ENCODE measurements at regions not wholly inside any gene's neighbourhood (a gene's known extent, or its start where the extent isn't known, plus 50 kb on each side); places are given as distances from the start of the nearest gene placed in this dataset.

- Mint-ChIP-seq H3K9me3 (ENCODE audit: unreplicated experiment) (no peaks in the 10 kb centered on the region), H3K36me3 (ENCODE audit: insufficient read depth, unreplicated experiment) (no peaks in the 10 kb centered on the region), H3K27me3 (ENCODE audit: insufficient read depth, unreplicated experiment) (no peaks in the 10 kb centered on the region), H3K4me1 (ENCODE audit: low read depth, unreplicated experiment) (no peaks in the 10 kb centered on the region), H3K4me3 (ENCODE audit: unreplicated experiment) (no peak overlapping the region), H3K27ac (ENCODE audit: unreplicated experiment) (no peak overlapping the region)
- Histone ChIP-seq H3K27me3 (replicated peaks; ENCODE audit: control insufficient read depth, insufficient read depth, low read length) (no peaks in the 10 kb centered on the region), H3K36me3 (ENCODE audit: control insufficient read depth, insufficient read depth, low read length) (no peaks in the 10 kb centered on the region), H3K4me3 (ENCODE audit: low read depth, low read length) (no peak overlapping the region), H3K9me3 (no peaks in the 10 kb centered on the region), H3K4me1 (no peaks in the 10 kb centered on the region)
- no peak for DNase-seq
- no TSS peak for BruUV-seq (replicated peaks)
- POLR2A ChIA-PET = no interaction called here
- TF ChIP-seq, protein P1, sequence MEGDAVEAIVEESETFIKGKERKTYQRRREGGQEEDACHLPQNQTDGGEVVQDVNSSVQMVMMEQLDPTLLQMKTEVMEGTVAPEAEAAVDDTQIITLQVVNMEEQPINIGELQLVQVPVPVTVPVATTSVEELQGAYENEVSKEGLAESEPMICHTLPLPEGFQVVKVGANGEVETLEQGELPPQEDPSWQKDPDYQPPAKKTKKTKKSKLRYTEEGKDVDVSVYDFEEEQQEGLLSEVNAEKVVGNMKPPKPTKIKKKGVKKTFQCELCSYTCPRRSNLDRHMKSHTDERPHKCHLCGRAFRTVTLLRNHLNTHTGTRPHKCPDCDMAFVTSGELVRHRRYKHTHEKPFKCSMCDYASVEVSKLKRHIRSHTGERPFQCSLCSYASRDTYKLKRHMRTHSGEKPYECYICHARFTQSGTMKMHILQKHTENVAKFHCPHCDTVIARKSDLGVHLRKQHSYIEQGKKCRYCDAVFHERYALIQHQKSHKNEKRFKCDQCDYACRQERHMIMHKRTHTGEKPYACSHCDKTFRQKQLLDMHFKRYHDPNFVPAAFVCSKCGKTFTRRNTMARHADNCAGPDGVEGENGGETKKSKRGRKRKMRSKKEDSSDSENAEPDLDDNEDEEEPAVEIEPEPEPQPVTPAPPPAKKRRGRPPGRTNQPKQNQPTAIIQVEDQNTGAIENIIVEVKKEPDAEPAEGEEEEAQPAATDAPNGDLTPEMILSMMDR (IDR thresholded peaks at IDR 0.05; ENCODE audit: insufficient read depth in 1 of 2, low read depth in 1 of 2, low read length in 1 of 2, severe bottlenecking in 1 of 2, unreplicated experiment in 1 of 2) = no peak
- intact Hi-C loops (cut with micrococcal nuclease; ENCODE audit: unreplicated experiment) = no loop called here
- CTCF ChIA-PET = no interaction called here
Observed at GRCh38 chr6:91243436-91243835, 656.6 kb upstream of the MAP3K7 start.

- CTCF ChIA-PET = no interaction called here
- TF ChIP-seq, protein P1 (IDR thresholded peaks at IDR 0.05; ENCODE audit: insufficient read depth in 1 of 2, low read depth in 1 of 2, low read length in 1 of 2, severe bottlenecking in 1 of 2, unreplicated experiment in 1 of 2) = no peak
- DNase-seq = no peak
Observed at GRCh38 chr6:91242614-91242949, 655.7 kb upstream of the MAP3K7 start.

GRCh38 chr6:91241946-91242613 is 655.2 kb upstream of the MAP3K7 start:
- intact Hi-C loops (cut with micrococcal nuclease; ENCODE audit: unreplicated experiment) = no loop called here
- Mint-ChIP-seq H3K9me3 (ENCODE audit: unreplicated experiment) (no peaks in the 10 kb centered on the region), H3K27ac (ENCODE audit: unreplicated experiment) (no peak overlapping the region), H3K27me3 (ENCODE audit: insufficient read depth, unreplicated experiment) (no peaks in the 10 kb centered on the region), H3K36me3 (ENCODE audit: insufficient read depth, unreplicated experiment) (no peaks in the 10 kb centered on the region), H3K4me3 (ENCODE audit: unreplicated experiment) (no peak overlapping the region), H3K4me1 (ENCODE audit: low read depth, unreplicated experiment) (no peaks in the 10 kb centered on the region)
- H3K4me3 ChIP-seq (ENCODE audit: low read depth, low read length) = no peak overlapping the region
- no peaks in the 10 kb centered on the region for H3K36me3 ChIP-seq (ENCODE audit: control insufficient read depth, insufficient read depth, low read length)
- BruUV-seq (replicated peaks) = no TSS peak
- ChIA-PET POLR2A (no interaction called here), CTCF (no interaction called here)
- H3K4me1 ChIP-seq = no peaks in the 10 kb centered on the region
- H3K27me3 ChIP-seq (replicated peaks; ENCODE audit: control insufficient read depth, insufficient read depth, low read length) = no peaks in the 10 kb centered on the region
- H3K9me3 ChIP-seq = no peaks in the 10 kb centered on the region
- DNase-seq = no peak
- TF ChIP-seq, protein P1 (IDR thresholded peaks at IDR 0.05; ENCODE audit: insufficient read depth in 1 of 2, low read depth in 1 of 2, low read length in 1 of 2, severe bottlenecking in 1 of 2, unreplicated experiment in 1 of 2) = no peak

More at GRCh38 chr6:91242614-91242949, 655.7 kb upstream of the MAP3K7 start:
- intact Hi-C loops (cut with micrococcal nuclease; ENCODE audit: unreplicated experiment) = no loop called here
- Histone ChIP-seq H3K36me3 (ENCODE audit: control insufficient read depth, insufficient read depth, low read length) (no peaks in the 10 kb centered on the region), H3K9me3 (no peaks in the 10 kb centered on the region), H3K27me3 (replicated peaks; ENCODE audit: control insufficient read depth, insufficient read depth, low read length) (no peaks in the 10 kb centered on the region), H3K4me1 (no peaks in the 10 kb centered on the region), H3K4me3 (ENCODE audit: low read depth, low read length) (no peak overlapping the region)
- BruUV-seq (replicated peaks) = no TSS peak
- Mint-ChIP-seq H3K36me3 (ENCODE audit: insufficient read depth, unreplicated experiment) (no peaks in the 10 kb centered on the region), H3K27me3 (ENCODE audit: insufficient read depth, unreplicated experiment) (no peaks in the 10 kb centered on the region), H3K4me3 (ENCODE audit: unreplicated experiment) (no peak overlapping the region), H3K9me3 (ENCODE audit: unreplicated experiment) (no peaks in the 10 kb centered on the region), H3K4me1 (ENCODE audit: low read depth, unreplicated experiment) (no peaks in the 10 kb centered on the region), H3K27ac (ENCODE audit: unreplicated experiment) (no peak overlapping the region)
- POLR2A ChIA-PET = no interaction called here

All from Caco-2 (cell line).